Natural killer cell (primary cell): ENCODE measurements at regions not wholly inside any gene's neighbourhood (a gene's known extent, or its start where the extent isn't known, plus 50 kb on each side); places are given as distances from the start of the nearest gene placed in this dataset.
"Not testable (repeated sequence)": the region's sequence is repeated elsewhere in the genome, so short reads cannot be mapped to it uniquely, and the experiment has no call there.

Source experiments
- ATAC-seq, 3 donors: fragments of 150-1000 bp in 2 of 3; fragments of 200-7000 bp in 1 of 3; cut with Tn5 transposase; 1 replicate in 1 of 3; 2 replicates in 2 of 3; pipeline ENCODE4 v1.10.0; 2021; ENCODE audit warnings: mild to moderate bottlenecking in 2 of 3, moderate library complexity in 2 of 3
- DNase-seq, 2 donors: peaks; one replicate each; pipeline versions ENCODE4 v3.0.0 to v3.0.0-alpha.2; 2013 to 2021; ENCODE audit warnings: mixed read lengths in 1 of 2
- H3K27ac ChIP-seq: one replicate; pipeline ENCODE4 v1.5.1; 2013; ENCODE audit warnings: mild to moderate bottlenecking, low read length
- H3K27me3 ChIP-seq: one replicate; pipeline ENCODE4 v1.6.1; 2013; ENCODE audit warnings: low read length; ENCODE audit not compliant: control insufficient read depth, insufficient read depth
- H3K36me3 ChIP-seq: one replicate; pipeline ENCODE4 v1.6.1; 2013; ENCODE audit warnings: low read length; ENCODE audit not compliant: control insufficient read depth, insufficient read depth
- H3K4me1 ChIP-seq: one replicate; pipeline ENCODE4 v1.6.1; 2013; ENCODE audit warnings: low read length; ENCODE audit not compliant: control insufficient read depth, insufficient read depth
- H3K4me3 ChIP-seq: one replicate; pipeline ENCODE4 v1.5.1; 2013; ENCODE audit warnings: low read length
- H3K9me3 ChIP-seq: one replicate; pipeline ENCODE4 v1.6.1; 2013; ENCODE audit warnings: low read length; ENCODE audit not compliant: control insufficient read depth, insufficient read depth
- H3K27ac Mint-ChIP-seq, 2 donors: one replicate each; pipeline ENCODE4 v1.8.0; 2022; ENCODE audit warnings: mild to moderate bottlenecking in 2 of 2, mixed read lengths in 2 of 2, moderate library complexity in 1 of 2
- H3K27me3 Mint-ChIP-seq, 2 donors: one replicate each; pipeline ENCODE4 v1.8.0; 2022; ENCODE audit warnings: low read depth in 2 of 2, mixed read lengths in 2 of 2
- H3K36me3 Mint-ChIP-seq: one replicate; pipeline ENCODE4 v1.8.0; 2022; ENCODE audit warnings: mixed read lengths
- H3K4me1 Mint-ChIP-seq, 2 donors: one replicate each; pipeline ENCODE4 v1.8.0; 2022; ENCODE audit warnings: mixed read lengths in 2 of 2
- H3K4me3 Mint-ChIP-seq: one replicate; pipeline ENCODE4 v1.8.0; 2022; ENCODE audit warnings: mild to moderate bottlenecking, moderate library complexity, mixed read lengths
- H3K9me3 Mint-ChIP-seq, 2 donors: one replicate each; pipeline ENCODE4 v1.8.0; 2022; ENCODE audit warnings: mixed read lengths in 2 of 2
- CTCF ChIP-seq: fragments of 200-600 bp; IDR thresholded peaks from one replicate; pipeline ENCODE4 v1.8.0; 2022; ENCODE audit warnings: antibody characterized with exemption
- WGBS: methylation state at CpG from one replicate; pipeline ENCODE4 v1.1.7; 2013; ENCODE audit warnings: missing lambda C conversion rate; ENCODE audit not compliant: insufficient coverage; 5-methylcytosine and 5-hydroxymethylcytosine counted together
- intact Hi-C: fragments of 100-400 bp; cut with micrococcal nuclease; formaldehyde crosslinking; loops from one replicate; pipeline ENCODE4 v1.14.2; 2022

GRCh38 chr6:40877362-40877761 lies 161.7 kb downstream of the UNC5CL start:
- Histone ChIP-seq H3K27ac (no peak overlapping the region), H3K4me1 (no peaks in the 10 kb centered on the region), H3K4me3 (no peak overlapping the region), H3K27me3 (no peaks in the 10 kb centered on the region), H3K9me3 (no peaks in the 10 kb centered on the region), H3K36me3 (no peaks in the 10 kb centered on the region)
- ATAC-seq: no peak
- intact Hi-C loops: no loop called here
- Mint-ChIP-seq H3K27ac (no peak overlapping the region), H3K9me3 (peaks cover 2 to 3% of the 10 kb centered on the region in 2 donors), H3K36me3 (peaks cover 5% of the 10 kb centered on the region), H3K4me1 (peaks cover 0 to 6% of the 10 kb centered on the region in 2 donors), H3K4me3 (no peak overlapping the region), H3K27me3 (peaks cover 28 to 39% of the 10 kb centered on the region in 2 donors)
- WGBS: 48% methylated on average over 1 of the region's 1 CpG
- DNase-seq: no peak
- TF ChIP-seq CTCF: no peak

GRCh38 chr6:40876336-40876735 lies 162.7 kb downstream of the UNC5CL start:
- intact Hi-C loops: no loop called here

GRCh38 chr6:40874495-40874894 lies 164.5 kb downstream of the UNC5CL start:
- Mint-ChIP-seq H3K27me3 (peaks cover 25 to 40% of the 10 kb centered on the region in 2 donors), H3K4me3 (no peak overlapping the region), H3K27ac (no peak overlapping the region), H3K4me1 (no peaks in the 10 kb centered on the region), H3K9me3 (peaks cover 2 to 3% of the 10 kb centered on the region in 2 donors), H3K36me3 (peaks cover 5% of the 10 kb centered on the region)
- H3K27ac ChIP-seq: no peak overlapping the region
- intact Hi-C loops: no loop called here
- TF ChIP-seq CTCF: no peak
- DNase-seq (no peak), ATAC-seq (no peak)
- H3K4me3 ChIP-seq: no peak overlapping the region
- H3K27me3 ChIP-seq: no peaks in the 10 kb centered on the region
- WGBS: 40% methylated on average over 4 of the region's 4 CpGs
- no peaks in the 10 kb centered on the region for H3K36me3 ChIP-seq
- no peaks in the 10 kb centered on the region for H3K4me1 ChIP-seq
- no peaks in the 10 kb centered on the region for H3K9me3 ChIP-seq

More at GRCh38 chr6:40876336-40876735, 162.7 kb downstream of the UNC5CL start:
- Mint-ChIP-seq H3K4me3 (no peak overlapping the region), H3K27ac (no peak overlapping the region), H3K4me1 (peaks cover 0 to 1% of the 10 kb centered on the region in 2 donors), H3K9me3 (peaks cover 2 to 3% of the 10 kb centered on the region in 2 donors), H3K36me3 (peaks cover 5% of the 10 kb centered on the region), H3K27me3 (peaks cover 28 to 41% of the 10 kb centered on the region in 2 donors)
- WGBS: 53% methylated on average over 2 of the region's 2 CpGs
- Histone ChIP-seq H3K9me3 (no peaks in the 10 kb centered on the region), H3K4me3 (no peak overlapping the region), H3K4me1 (no peaks in the 10 kb centered on the region), H3K36me3 (no peaks in the 10 kb centered on the region), H3K27ac (no peak overlapping the region), H3K27me3 (no peaks in the 10 kb centered on the region)
- no peak for DNase-seq
- no peak for TF ChIP-seq CTCF
- no peak for ATAC-seq

GRCh38 chr6:40871424-40871823 lies 167.6 kb downstream of the UNC5CL start:
- no peak overlapping the region for H3K4me3 ChIP-seq
- no peak overlapping the region for H3K27ac Mint-ChIP-seq
- H3K27ac ChIP-seq: no peak overlapping the region
- WGBS: 74% methylated on average over 5 of the region's 5 CpGs
- no peaks in the 10 kb centered on the region for H3K4me1 Mint-ChIP-seq
- intact Hi-C loops: no loop called here
- no peaks in the 10 kb centered on the region for H3K27me3 ChIP-seq
- DNase-seq: no peak
- H3K4me1 ChIP-seq: no peaks in the 10 kb centered on the region
- no peak for ATAC-seq
- no peak overlapping the region for H3K4me3 Mint-ChIP-seq
- no peaks in the 10 kb centered on the region for H3K36me3 Mint-ChIP-seq
- peaks cover 14 to 26% of the 10 kb centered on the region in 2 donors for H3K27me3 Mint-ChIP-seq
- no peaks in the 10 kb centered on the region for H3K9me3 Mint-ChIP-seq
- TF ChIP-seq CTCF: no peak
- H3K9me3 ChIP-seq: no peaks in the 10 kb centered on the region
- H3K36me3 ChIP-seq: no peaks in the 10 kb centered on the region

GRCh38 chr6:40868089-40868865 lies 170.7 kb downstream of the UNC5CL start:
- not testable (repeated sequence) for H3K27ac Mint-ChIP-seq, DNase-seq
- WGBS: 82% methylated on average over 14 of the region's 14 CpGs

More at GRCh38 chr6:40868089-40868865, 170.7 kb downstream of the UNC5CL start:
- H3K4me3 Mint-ChIP-seq, H3K36me3 ChIP-seq, H3K9me3 Mint-ChIP-seq, intact Hi-C loops, H3K4me1 Mint-ChIP-seq, H3K27ac ChIP-seq, H3K36me3 Mint-ChIP-seq, ATAC-seq, H3K4me1 ChIP-seq, H3K4me3 ChIP-seq, H3K27me3 ChIP-seq: not testable (repeated sequence)
- peaks cover 11% of the 10 kb centered on the region for H3K9me3 ChIP-seq
- H3K27me3 Mint-ChIP-seq: peaks cover 7 to 11% of the 10 kb centered on the region in 2 donors
